Renal pelvis (tissue), 1 donor: ENCODE measurements at regions not wholly inside any gene's neighbourhood (a gene's known extent, or its start where the extent isn't known, plus 50 kb on each side); places are given as distances from the start of the nearest gene placed in this dataset.
"Not testable (repeated sequence)": the region's sequence is repeated elsewhere in the genome, so short reads cannot be mapped to it uniquely, and the experiment has no call there.

Experiments
- DNase-seq: peaks from one replicate; pipeline ENCODE4 v3.0.0-alpha.2; 2013

GRCh38 chr1:105591681-105592080, 1464.8 kb upstream of the PRMT6 start:
- no peak for DNase-seq

DNA sequence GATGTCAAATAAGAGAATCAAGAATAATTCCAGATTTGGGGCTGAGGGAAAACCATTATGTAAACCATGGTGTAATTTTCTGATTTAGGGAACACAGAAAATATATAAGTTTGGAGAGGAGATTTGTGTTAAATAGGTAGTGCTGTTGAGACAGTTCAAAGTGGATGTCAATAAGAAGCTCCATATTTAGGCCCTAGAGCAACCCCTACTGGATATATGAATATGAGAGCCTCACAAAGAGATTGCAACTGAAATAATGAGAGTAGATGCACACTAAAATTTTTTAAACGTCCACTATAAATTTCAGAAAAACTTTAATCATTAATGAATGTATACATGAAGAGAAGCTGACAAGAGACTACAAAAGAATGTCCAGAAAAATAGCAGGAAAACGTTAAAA, 1447.8 kb upstream of the PRMT6 start:
- DNase-seq, result no peak

DNA sequence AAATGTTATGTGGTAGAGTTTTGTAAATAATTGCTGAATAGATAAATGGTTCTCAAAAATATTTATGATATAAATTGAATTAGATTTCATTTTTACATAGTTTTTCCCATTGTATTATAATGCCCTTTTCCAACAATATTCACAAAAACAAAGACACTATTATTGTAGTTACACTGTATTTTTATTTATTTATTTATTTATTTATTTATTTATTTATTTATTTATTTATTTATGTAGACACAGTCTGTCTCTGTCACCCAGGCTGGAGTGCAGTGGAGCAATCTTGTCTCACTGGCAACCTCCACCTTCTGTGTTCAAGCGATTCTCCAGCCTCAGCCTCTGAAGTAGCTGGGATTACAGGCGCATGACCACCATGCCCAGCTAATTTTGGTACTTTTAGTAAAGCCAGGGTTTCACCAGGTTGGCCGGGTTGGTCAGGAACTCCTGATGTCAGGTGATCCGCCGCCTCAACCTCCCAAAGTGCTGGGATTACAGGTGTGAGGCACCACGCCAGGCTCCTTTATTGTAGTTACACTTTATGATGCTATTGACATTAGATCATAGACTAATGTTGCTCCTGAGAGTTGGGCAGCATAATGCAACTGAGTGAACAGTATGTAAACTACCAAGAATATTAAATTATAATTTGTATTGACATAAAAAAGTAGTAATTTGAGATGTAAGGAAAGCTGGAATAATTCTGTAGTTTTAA, 1430.0 kb upstream of the PRMT6 start:
- DNase-seq, result no peak

- DNase-seq, result not testable (repeated sequence)
Measured at GRCh38 chr1:105631153-105631744, 1425.2 kb upstream of the PRMT6 start.

DNA sequence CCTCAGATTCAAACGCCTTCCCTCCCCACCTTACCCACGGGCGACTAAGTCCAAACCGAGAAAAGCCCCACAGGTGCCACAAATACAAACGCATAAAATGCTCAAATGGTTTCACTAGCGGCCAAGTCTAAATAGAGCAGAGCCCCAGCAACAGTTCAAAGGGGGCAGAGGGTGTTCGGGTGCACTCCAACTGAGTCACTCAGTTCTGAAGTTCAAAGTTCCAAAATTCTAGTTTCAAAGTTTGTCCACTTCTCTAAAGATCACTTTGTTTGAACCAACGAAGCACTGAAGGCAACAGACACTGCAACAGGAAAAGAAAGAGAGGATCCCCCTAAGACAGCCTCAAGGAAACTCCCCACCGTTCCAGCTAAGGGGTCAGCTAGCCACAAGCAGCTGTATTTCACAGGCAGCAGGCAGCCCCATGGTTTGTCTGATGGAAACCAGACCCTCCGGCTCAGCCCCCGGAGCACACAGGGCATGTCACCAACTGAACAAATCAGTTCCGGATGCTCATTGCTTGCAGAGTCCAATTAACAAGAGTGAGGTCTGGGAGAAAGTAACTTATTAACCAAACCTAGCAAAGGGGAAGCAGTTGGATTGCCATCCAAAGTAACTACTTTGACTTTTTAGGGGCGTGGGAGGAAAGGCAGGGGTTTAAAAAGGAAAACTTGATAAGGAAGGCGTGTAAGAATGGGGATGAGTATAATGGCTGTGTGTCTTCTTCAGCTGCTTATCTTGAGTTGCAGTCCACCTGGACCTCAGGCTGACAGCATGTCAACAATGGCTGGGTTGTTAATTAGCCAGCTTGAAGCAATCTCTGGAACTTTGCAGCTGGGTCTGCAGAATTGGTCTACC, 1423.9 kb upstream of the PRMT6 start:
- peak; percentile 75 for DNase-seq

GRCh38 chr1:105636052-105636451, 1420.4 kb upstream of the PRMT6 start:
- DNase-seq, result no peak

- DNase-seq, result no peak
Measured at GRCh38 chr1:105641407-105641806, 1415.1 kb upstream of the PRMT6 start.

GRCh38 chr1:105652109-105652508, 1404.4 kb upstream of the PRMT6 start:
- no peak for DNase-seq

- DNase-seq, result no peak
Measured at GRCh38 chr1:105655032-105655431, 1401.4 kb upstream of the PRMT6 start.

- DNase-seq, result no peak
Measured at GRCh38 chr1:105664495-105664894, 1392.0 kb upstream of the PRMT6 start.

GRCh38 chr1:105678334-105678733, 1378.1 kb upstream of the PRMT6 start:
- DNase-seq, result no peak

GRCh38 chr1:105684714-105685113, 1371.8 kb upstream of the PRMT6 start:
- no peak for DNase-seq

GRCh38 chr1:105686026-105686425, 1370.4 kb upstream of the PRMT6 start:
- no peak for DNase-seq

DNA sequence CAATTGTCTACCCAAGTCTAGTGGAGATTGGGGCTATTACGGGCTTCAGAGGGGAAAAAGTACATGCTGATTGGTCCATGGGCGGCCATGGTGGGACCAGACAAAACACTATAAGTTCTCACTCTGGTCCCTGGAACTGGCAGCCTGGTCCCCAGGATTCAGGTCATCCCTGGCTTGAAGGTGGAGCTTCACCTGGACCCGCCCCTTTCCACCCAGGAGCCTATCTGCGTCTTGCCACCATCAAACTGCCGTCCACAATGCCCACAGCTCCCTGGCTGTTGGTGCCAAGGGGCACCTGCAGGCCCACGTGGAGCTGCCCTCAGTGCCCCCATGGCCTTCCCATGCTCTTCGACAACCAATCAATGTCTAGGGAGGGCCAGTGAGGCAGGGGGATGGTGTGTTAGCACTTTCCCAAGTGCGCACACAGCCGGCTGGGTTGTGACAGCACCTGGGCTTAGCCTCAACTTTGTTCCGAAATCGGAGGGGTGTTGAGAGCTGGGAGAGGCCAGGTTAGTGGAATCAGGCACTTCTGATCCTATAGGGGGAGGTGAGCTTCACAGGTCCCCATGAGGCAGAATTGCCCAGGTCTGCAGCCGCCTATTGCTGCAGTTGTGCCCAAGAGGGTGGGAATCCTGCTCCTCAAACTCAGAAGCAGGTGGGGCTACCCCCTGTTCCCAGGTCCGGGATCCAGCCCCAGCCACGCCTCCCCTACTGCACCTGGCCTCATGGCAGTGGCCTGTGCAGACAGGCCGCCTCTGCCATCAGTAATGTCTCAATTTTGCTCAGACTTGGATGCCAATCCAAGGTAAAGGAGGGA, 1369.4 kb upstream of the PRMT6 start:
- DNase-seq, result no peak

GRCh38 chr1:105700723-105701122, 1355.8 kb upstream of the PRMT6 start:
- no peak for DNase-seq

- DNase-seq, result peak; percentile 11
Measured at GRCh38 chr1:105724286-105724685, 1332.2 kb upstream of the PRMT6 start.

DNA sequence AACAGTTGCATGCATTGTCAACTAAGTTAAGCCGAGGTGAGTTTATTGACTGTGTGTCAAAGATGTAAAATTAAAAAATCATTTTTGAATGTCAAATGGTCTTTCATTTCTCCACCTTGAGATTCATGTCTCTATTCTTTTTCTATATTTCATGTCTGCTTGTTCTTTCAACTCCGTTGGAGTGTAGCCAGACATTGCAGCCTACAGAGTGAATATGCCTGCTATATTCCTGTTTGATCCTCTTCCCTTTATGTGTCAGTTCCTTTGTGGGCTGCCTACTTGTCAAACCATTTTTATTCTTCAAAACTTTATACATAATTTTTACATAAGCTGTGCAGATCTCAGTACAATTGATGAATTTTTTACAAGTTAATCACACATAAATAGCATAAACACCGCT, 1325.8 kb upstream of the PRMT6 start:
- DNase-seq, result no peak

GRCh38 chr1:105736349-105736748, 1320.1 kb upstream of the PRMT6 start:
- DNase-seq, result no peak

DNA sequence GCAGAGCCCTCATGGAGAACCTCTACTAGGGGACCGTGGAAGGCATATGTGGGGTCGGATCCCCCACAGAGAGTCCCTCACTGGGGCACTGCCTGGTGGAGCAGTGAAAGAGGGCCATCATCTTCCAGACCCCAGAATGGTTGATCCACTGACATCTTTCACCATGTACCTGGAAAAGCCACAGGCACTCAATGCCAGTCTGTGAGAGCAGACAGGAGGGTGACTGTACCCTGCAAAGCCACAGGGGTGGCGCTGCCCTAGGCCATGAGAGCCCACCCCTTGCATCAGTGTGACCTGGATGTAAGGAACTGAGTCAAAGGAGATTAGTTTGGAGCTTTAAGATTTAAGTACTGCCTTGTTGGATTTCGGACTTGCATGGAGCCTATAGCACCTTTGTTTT, 1276.7 kb upstream of the PRMT6 start:
- no peak for DNase-seq

GRCh38 chr1:105785021-105785420, 1271.5 kb upstream of the PRMT6 start:
- peak; percentile 72 for DNase-seq

GRCh38 chr1:105793536-105794146, 1262.8 kb upstream of the PRMT6 start:
- DNase-seq, result peak; percentile 64

- DNase-seq, result no peak
Measured at GRCh38 chr1:105795741-105796140, 1260.7 kb upstream of the PRMT6 start.
